ENCODE measurements at regions not wholly inside any gene's neighbourhood (a gene's known extent, or its start where the extent isn't known, plus 50 kb on each side); places are given as distances from the start of the nearest gene placed in this dataset.

GRCh38 chr1:82044111-82044510, 243.4 kb downstream of the ADGRL2 start:
- TF ChIP-seq CTCF (IDR thresholded peaks at IDR 0.05) (no peak), POLR2A (IDR thresholded peaks at IDR 0.05) (no peak)

Measured in uterus (tissue), 2 donors.